Neuronal stem cell (in vitro differentiated cells): ENCODE measurements at regions not wholly inside any gene's neighbourhood (a gene's known extent, or its start where the extent isn't known, plus 50 kb on each side); places are given as distances from the start of the nearest gene placed in this dataset.
A peak's percentile ranks its signal among the peaks of the same experiment; 100 is the strongest.

Experiments
- DNase-seq: peaks from one replicate; pipeline ENCODE4 v3.0.0-alpha.2; 2013; ENCODE audit warnings: low spot score
- H2AFZ ChIP-seq: one replicate; pipeline ENCODE4 v1.6.1; 2013; ENCODE audit warnings: mild to moderate bottlenecking, low read length, inconsistent platforms
- H2AK5ac ChIP-seq: 2 replicates; pipeline ENCODE4 v1.6.1; 2013; ENCODE audit warnings: low read depth, mild to moderate bottlenecking, inconsistent platforms, low read length, moderate library complexity, mixed read lengths
- H2BK120ac ChIP-seq: 2 replicates; pipeline ENCODE4 v1.6.1; 2013; ENCODE audit warnings: low read depth, mild to moderate bottlenecking, inconsistent platforms, low read length, moderate library complexity, mixed read lengths
- H2BK12ac ChIP-seq: one replicate; pipeline ENCODE4 v1.6.1; 2013; ENCODE audit warnings: low read length, inconsistent platforms
- H2BK15ac ChIP-seq: 2 replicates; pipeline ENCODE4 v1.6.1; 2013; ENCODE audit warnings: mild to moderate bottlenecking, low read length, inconsistent platforms, mixed read lengths
- H2BK5ac ChIP-seq: one replicate; pipeline ENCODE4 v1.6.1; 2013; ENCODE audit warnings: inconsistent platforms, mild to moderate bottlenecking, low read length, moderate library complexity
- H3K14ac ChIP-seq: one replicate; pipeline ENCODE4 v1.6.1; 2013; ENCODE audit warnings: low read length, inconsistent platforms
- H3K18ac ChIP-seq: 2 replicates; pipeline ENCODE4 v1.6.1; 2013; ENCODE audit warnings: low read length, inconsistent platforms
- H3K23ac ChIP-seq: 2 replicates; pipeline ENCODE4 v1.6.1; 2013; ENCODE audit warnings: low read depth, mild to moderate bottlenecking, mixed read lengths, low read length, inconsistent platforms; ENCODE audit not compliant: poor library complexity
- H3K27ac ChIP-seq: replicated peaks from 3 replicates; pipeline ENCODE4 v1.5.1; 2013; ENCODE audit warnings: low read length, inconsistent platforms
- H3K27me3 ChIP-seq, 3 experiments: 2 replicates each; pipeline ENCODE4 v1.6.1; 2013; ENCODE audit warnings: low read length in 3 of 3, mild to moderate bottlenecking in 2 of 3, inconsistent platforms in 1 of 3, low read depth in 1 of 3, mixed read lengths in 1 of 3, moderate library complexity in 1 of 3; ENCODE audit not compliant: control insufficient read depth in 3 of 3, insufficient read depth in 3 of 3
- H3K36me3 ChIP-seq, 2 donors: replicated peaks in 1 of 2; 2 replicates each; pipeline ENCODE4 v1.6.1; 2013; ENCODE audit warnings: low read length in 2 of 2; ENCODE audit not compliant: control insufficient read depth in 2 of 2, insufficient read depth in 2 of 2
- H3K4ac ChIP-seq: 2 replicates; pipeline ENCODE4 v1.6.1; 2013; ENCODE audit warnings: inconsistent platforms, mild to moderate bottlenecking, low read length, moderate library complexity
- H3K4me1 ChIP-seq, 2 donors: 1 replicate in 1 of 2; 2 replicates in 1 of 2; pipeline ENCODE4 v1.6.1; 2013; ENCODE audit warnings: low read length in 2 of 2, low read depth in 1 of 2; ENCODE audit not compliant: control insufficient read depth in 2 of 2, insufficient read depth in 1 of 2
- H3K4me2 ChIP-seq: one replicate; pipeline ENCODE4 v1.6.1; 2013; ENCODE audit warnings: mild to moderate bottlenecking, low read length, inconsistent platforms; ENCODE audit not compliant: insufficient read depth, poor library complexity, severe bottlenecking
- H3K4me3 ChIP-seq, 2 donors: 2 replicates each; pipeline ENCODE4 v1.5.1; 2013; ENCODE audit warnings: low read length in 2 of 2, mild to moderate bottlenecking in 2 of 2, inconsistent platforms in 1 of 2, moderate library complexity in 1 of 2
- H3K79me1 ChIP-seq: one replicate; pipeline ENCODE4 v1.6.1; 2013; ENCODE audit warnings: low read depth, mild to moderate bottlenecking, inconsistent platforms, low read length, moderate library complexity
- H3K9ac ChIP-seq: one replicate; pipeline ENCODE4 v1.6.1; 2013; ENCODE audit warnings: mild to moderate bottlenecking, low read depth, low read length, inconsistent platforms; ENCODE audit not compliant: poor library complexity
- H3K9me3 ChIP-seq, 2 donors: replicated peaks in 1 of 2; 2 replicates each; pipeline versions ENCODE3 to v1.6.1; 2013; ENCODE audit warnings: low read length in 2 of 2, mild to moderate bottlenecking in 2 of 2, inconsistent platforms in 1 of 2, low read depth in 1 of 2, mixed read lengths in 1 of 2, moderate library complexity in 1 of 2; ENCODE audit not compliant: control insufficient read depth in 2 of 2, insufficient read depth in 1 of 2
- H4K8ac ChIP-seq: one replicate; pipeline ENCODE4 v1.6.1; 2013; ENCODE audit warnings: low read depth, mild to moderate bottlenecking, inconsistent platforms, low read length, moderate library complexity
- H4K91ac ChIP-seq: one replicate; pipeline ENCODE4 v1.6.1; 2013; ENCODE audit warnings: low read length, low read depth, mild to moderate bottlenecking, inconsistent platforms; ENCODE audit not compliant: poor library complexity
- WGBS, 2 donors: extraction: QIAGEN DNeasy Blood & Tissue Kit; methylation state at CpG; one replicate each; pipeline ENCODE4 v1.1.7; 2013; ENCODE audit warnings: missing lambda C conversion rate in 2 of 2, mixed read lengths in 1 of 2; ENCODE audit not compliant: insufficient read length in 2 of 2, insufficient replicate concordance in 1 of 2; ENCODE audit errors: extremely low coverage in 2 of 2; 5-methylcytosine and 5-hydroxymethylcytosine counted together

GRCh38 chrX:13123247-13123856 lies 78.9 kb upstream of the FAM9C start:
- no peak for DNase-seq
- H2AK5ac ChIP-seq = no peak overlapping the region

GRCh38 chrX:13121020-13121555 lies 76.7 kb upstream of the FAM9C start:
- Histone ChIP-seq H2BK15ac (no peak overlapping the region), H3K4me3 (no peak overlapping the region), H2BK12ac (no peak overlapping the region), H3K9me3 (no peaks in the 10 kb centered on the region), H2BK120ac (no peak overlapping the region), H3K36me3 (no peaks in the 10 kb centered on the region), H3K18ac (no peak overlapping the region), H3K14ac (no peak overlapping the region), H4K8ac (no peak overlapping the region), H2AFZ (no peak overlapping the region), H4K91ac (no peak overlapping the region), H3K79me1 (no peaks in the 10 kb centered on the region), H3K27me3 (no peaks in the 10 kb centered on the region), H2AK5ac (no peak overlapping the region), H3K9ac (no peak overlapping the region), H3K27ac (no peak overlapping the region), H2BK5ac (no peak overlapping the region), H3K4me1 (peaks cover 3 to 4% of the 10 kb centered on the region in 2 donors), H3K4ac (no peak overlapping the region), H3K4me2 (no peak overlapping the region), H3K23ac (no peak overlapping the region)
- WGBS, 2 donors = no CpG with 5 or more reads among the region's 1 CpG
- DNase-seq = no peak

More at GRCh38 chrX:13123247-13123856, 78.9 kb upstream of the FAM9C start:
- H4K91ac ChIP-seq = no peak overlapping the region
- H3K4ac ChIP-seq = no peak overlapping the region
- H3K4me1 ChIP-seq = peaks cover 3 to 4% of the 10 kb centered on the region in 2 donors
- H2BK5ac ChIP-seq = no peak overlapping the region
- no peak overlapping the region for H4K8ac ChIP-seq
- WGBS, 2 donors = no CpG with 5 or more reads among the region's 5 CpGs
- H3K4me3 ChIP-seq = no peak overlapping the region
- no peaks in the 10 kb centered on the region for H3K36me3 ChIP-seq
- no peak overlapping the region for H3K14ac ChIP-seq
- H3K9me3 ChIP-seq = no peaks in the 10 kb centered on the region
- H3K27me3 ChIP-seq = no peaks in the 10 kb centered on the region
- no peak overlapping the region for H2BK12ac ChIP-seq
- no peak overlapping the region for H3K9ac ChIP-seq
- no peaks in the 10 kb centered on the region for H3K79me1 ChIP-seq
- H2BK120ac ChIP-seq = no peak overlapping the region
- H2BK15ac ChIP-seq = no peak overlapping the region
- H3K23ac ChIP-seq = no peak overlapping the region
- H2AFZ ChIP-seq = no peak overlapping the region
- H3K18ac ChIP-seq = no peak overlapping the region
- no peak overlapping the region for H3K4me2 ChIP-seq
- H3K27ac ChIP-seq = no peak overlapping the region

- H3K27me3 ChIP-seq = no peaks in the 10 kb centered on the region
- H2AK5ac ChIP-seq = no peak overlapping the region
- H2AFZ ChIP-seq = peak overlapping the region; percentile 64
- no peak overlapping the region for H2BK12ac ChIP-seq
- no peak for DNase-seq
- H2BK5ac ChIP-seq = no peak overlapping the region
- H3K18ac ChIP-seq = no peak overlapping the region
- H3K36me3 ChIP-seq = no peaks in the 10 kb centered on the region
- H4K8ac ChIP-seq = no peak overlapping the region
- no CpG with 5 or more reads among the region's 7 CpGs for WGBS, 2 donors
- H3K9me3 ChIP-seq = no peaks in the 10 kb centered on the region
- no peak overlapping the region for H3K9ac ChIP-seq
- H2BK120ac ChIP-seq = no peak overlapping the region
- H3K4me2 ChIP-seq = no peak overlapping the region
- no peak overlapping the region for H3K4me3 ChIP-seq
- no peak overlapping the region for H4K91ac ChIP-seq
- no peak overlapping the region for H3K23ac ChIP-seq
- no peak overlapping the region for H3K4ac ChIP-seq
- H3K14ac ChIP-seq = no peak overlapping the region
- H2BK15ac ChIP-seq = no peak overlapping the region
- no peaks in the 10 kb centered on the region for H3K79me1 ChIP-seq
- peaks cover 2 to 3% of the 10 kb centered on the region in 2 donors for H3K4me1 ChIP-seq
- no peak overlapping the region for H3K27ac ChIP-seq
Measured at GRCh38 chrX:13120017-13120416, 75.6 kb upstream of the FAM9C start.

- Histone ChIP-seq H3K9me3 (peaks cover 0 to under 1% of the 10 kb centered on the region in 2 donors), H3K4me3 (no peak overlapping the region), H3K4ac (no peak overlapping the region), H2AK5ac (no peak overlapping the region), H3K4me2 (no peak overlapping the region), H3K27ac (no peak overlapping the region), H3K27me3 (no peaks in the 10 kb centered on the region), H2AFZ (no peak overlapping the region), H3K4me1 (peaks cover 2% of the 10 kb centered on the region in 2 donors), H2BK12ac (no peak overlapping the region), H3K36me3 (no peaks in the 10 kb centered on the region), H4K91ac (no peak overlapping the region), H3K18ac (no peak overlapping the region), H3K14ac (no peak overlapping the region), H3K79me1 (no peaks in the 10 kb centered on the region), H3K9ac (no peak overlapping the region), H2BK15ac (no peak overlapping the region), H2BK5ac (no peak overlapping the region), H3K23ac (no peak overlapping the region), H2BK120ac (no peak overlapping the region), H4K8ac (no peak overlapping the region)
- no CpG with 5 or more reads among the region's 3 CpGs for WGBS, 2 donors
- no peak for DNase-seq
Measured at GRCh38 chrX:13119386-13119785, 75.0 kb upstream of the FAM9C start.
